ENCODE measurements at regions not wholly inside any gene's neighbourhood (a gene's known extent, or its start where the extent isn't known, plus 50 kb on each side); places are given as distances from the start of the nearest gene placed in this dataset.

GRCh38 chr4:121519236-121519838 is 138.5 kb upstream of the QRFPR start:
- no peak for TF ChIP-seq CTCF (IDR thresholded peaks at IDR 0.05)
- Histone ChIP-seq H3K27ac (ENCODE audit: low read depth in 1 of 2, low read length in 2 of 2) (no peak overlapping the region), H3K27me3 (ENCODE audit: control insufficient read depth in 2 of 2, insufficient read depth in 2 of 2, low read length in 2 of 2) (no peaks in the 10 kb centered on the region), H3K4me1 (ENCODE audit: control insufficient read depth in 1 of 2, insufficient read depth in 2 of 2, low read length in 2 of 2) (no peaks in the 10 kb centered on the region), H2AFZ (ENCODE audit: insufficient read depth, low read depth, low read length, poor library complexity, severe bottlenecking) (no peak overlapping the region), H3K4me3 (replicated peaks in 1 of 3; ENCODE audit: low read depth in 2 of 3, low read length in 3 of 3) (no peak overlapping the region), H3K36me3 (replicated peaks in 1 of 2; ENCODE audit: control insufficient read depth in 1 of 2, insufficient read depth in 2 of 2, low read length in 2 of 2) (no peaks in the 10 kb centered on the region), H4K20me1 (ENCODE audit: insufficient read depth, low read length) (no peaks in the 10 kb centered on the region), H3K4me2 (replicated peaks; ENCODE audit: extremely low read depth, low read length, poor library complexity, severe bottlenecking) (no peak overlapping the region), H3K79me2 (ENCODE audit: insufficient read depth, low read length) (no peaks in the 10 kb centered on the region), H3K9ac (ENCODE audit: insufficient read depth, low read length, poor library complexity, severe bottlenecking) (no peak overlapping the region), H3K9me3 (replicated peaks in 1 of 2; ENCODE audit: control insufficient read depth in 1 of 2, insufficient read depth in 1 of 2, low read length in 2 of 2) (peaks cover 0 to 8% of the 10 kb centered on the region in 2 donors)
- no peak overlapping the region for H3K27ac Mint-ChIP-seq
- H3K9me3 Mint-ChIP-seq: peaks cover under 1 to 9% (median 4%) of the 10 kb centered on the region in 7 donors
- DNase-seq: no peak
- H3K27me3 Mint-ChIP-seq (ENCODE audit: low read depth in 3 of 3): peaks cover 0 to 2% (median 1%) of the 10 kb centered on the region in 3 donors
- no peak overlapping the region for H3K4me3 Mint-ChIP-seq
- WGBS (ENCODE audit: insufficient coverage): 84% methylated on average over 5 of the region's 6 CpGs
- intact Hi-C loops (cut with micrococcal nuclease): no loop called here
- no peaks in the 10 kb centered on the region for H3K4me1 Mint-ChIP-seq
- no peaks in the 10 kb centered on the region for H3K36me3 Mint-ChIP-seq

- Mint-ChIP-seq H3K27me3 (ENCODE audit: low read depth in 3 of 3) (peaks cover 0 to 2% (median 1%) of the 10 kb centered on the region in 3 donors), H3K4me1 (no peaks in the 10 kb centered on the region), H3K36me3 (no peaks in the 10 kb centered on the region), H3K4me3 (no peak overlapping the region), H3K9me3 (peaks cover 1 to 10% (median 5%) of the 10 kb centered on the region in 7 donors), H3K27ac (no peak overlapping the region)
- DNase-seq: no peak
- WGBS (ENCODE audit: insufficient coverage): 80% methylated on average over 1 of the region's 2 CpGs
- Histone ChIP-seq H3K27me3 (ENCODE audit: control insufficient read depth in 2 of 2, insufficient read depth in 2 of 2, low read length in 2 of 2) (no peaks in the 10 kb centered on the region), H3K27ac (ENCODE audit: low read depth in 1 of 2, low read length in 2 of 2) (no peak overlapping the region), H3K4me2 (replicated peaks; ENCODE audit: extremely low read depth, low read length, poor library complexity, severe bottlenecking) (no peak overlapping the region), H3K36me3 (replicated peaks in 1 of 2; ENCODE audit: control insufficient read depth in 1 of 2, insufficient read depth in 2 of 2, low read length in 2 of 2) (no peaks in the 10 kb centered on the region), H3K4me3 (replicated peaks in 1 of 3; ENCODE audit: low read depth in 2 of 3, low read length in 3 of 3) (no peak overlapping the region), H3K79me2 (ENCODE audit: insufficient read depth, low read length) (no peaks in the 10 kb centered on the region), H3K4me1 (ENCODE audit: control insufficient read depth in 1 of 2, insufficient read depth in 2 of 2, low read length in 2 of 2) (no peaks in the 10 kb centered on the region), H2AFZ (ENCODE audit: insufficient read depth, low read depth, low read length, poor library complexity, severe bottlenecking) (no peak overlapping the region), H3K9me3 (replicated peaks in 1 of 2; ENCODE audit: control insufficient read depth in 1 of 2, insufficient read depth in 1 of 2, low read length in 2 of 2) (peaks cover 0 to 8% of the 10 kb centered on the region in 2 donors), H4K20me1 (ENCODE audit: insufficient read depth, low read length) (no peaks in the 10 kb centered on the region), H3K9ac (ENCODE audit: insufficient read depth, low read length, poor library complexity, severe bottlenecking) (no peak overlapping the region)
- TF ChIP-seq CTCF (IDR thresholded peaks at IDR 0.05): no peak
- intact Hi-C loops (cut with micrococcal nuclease): no loop called here
These were observed 136.4 kb upstream of the QRFPR start for GRCh38 chr4:121517241-121517640.

All from CD14-positive monocyte (primary cell).